DMS153 (cell line): ENCODE measurements at regions not wholly inside any gene's neighbourhood (a gene's known extent, or its start where the extent isn't known, plus 50 kb on each side); places are given as distances from the start of the nearest gene placed in this dataset.
"Not testable (repeated sequence)": the region's sequence is repeated elsewhere in the genome, so short reads cannot be mapped to it uniquely, and the experiment has no call there.

ENCODE experiments used
- DNase-seq: peaks from one replicate; lab custom pipeline; 2025; lab: John Stamatoyannopoulos, UW

DNA sequence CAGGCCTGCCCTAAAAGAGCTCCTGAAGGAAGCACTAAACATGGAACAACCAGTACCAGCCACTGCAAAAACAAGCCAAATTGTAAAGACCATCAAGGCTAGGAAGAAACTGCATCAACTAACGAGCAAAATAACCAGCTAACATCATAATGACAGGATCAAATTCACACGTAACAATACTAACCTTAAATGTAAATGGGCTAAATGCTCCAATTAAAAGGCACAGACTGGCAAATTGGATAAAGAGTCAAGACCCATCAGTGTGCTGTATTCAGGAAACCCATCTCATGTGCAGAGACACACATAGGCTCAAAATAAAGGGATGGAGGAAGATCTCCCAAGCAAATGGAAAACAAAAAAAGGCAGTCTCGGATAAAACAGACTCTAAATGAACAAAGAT is 117.7 kb upstream of the ETV3 start:
- DNase-seq, result not testable (repeated sequence)

DNA sequence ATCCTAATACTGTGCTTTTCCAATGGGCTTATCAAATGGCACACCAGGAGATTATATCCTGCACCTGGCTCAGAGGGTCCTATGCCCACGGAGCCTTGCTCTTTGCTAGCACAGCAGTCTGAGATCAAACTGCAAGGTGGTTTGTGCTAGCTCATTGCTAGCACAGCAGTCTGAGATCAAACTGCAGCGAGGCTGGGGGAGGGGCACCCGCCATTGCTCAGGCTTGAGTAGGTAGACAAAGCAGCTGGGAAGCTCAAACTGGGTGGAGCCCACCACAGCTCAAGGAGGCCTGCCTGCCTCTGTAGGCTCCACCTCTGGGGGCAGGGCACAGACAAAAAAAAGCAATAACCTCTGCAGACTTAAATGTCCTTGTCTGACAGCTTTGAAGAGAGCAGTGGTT is 116.0 kb upstream of the ETV3 start:
- not testable (repeated sequence) for DNase-seq

DNA sequence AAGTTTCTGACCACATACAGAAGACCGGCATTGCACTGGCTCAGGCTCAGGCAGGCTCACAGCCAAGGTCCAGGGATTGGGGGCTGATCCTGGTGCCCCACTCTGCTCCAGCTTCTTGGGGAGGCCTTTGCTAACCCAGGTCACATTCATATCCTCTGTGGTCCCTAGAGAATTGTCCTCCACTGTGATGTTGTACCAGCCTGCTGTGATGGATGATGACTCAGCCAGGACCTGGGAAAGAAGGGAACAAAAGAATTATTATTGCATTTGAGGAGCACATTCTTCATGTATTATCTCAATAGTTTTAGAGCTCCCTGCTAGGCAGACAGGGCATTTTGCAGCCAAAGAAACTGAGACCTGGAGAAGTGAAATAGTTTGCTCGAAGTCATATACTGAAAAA is 114.3 kb upstream of the ETV3 start:
- DNase-seq, result no peak

DNA sequence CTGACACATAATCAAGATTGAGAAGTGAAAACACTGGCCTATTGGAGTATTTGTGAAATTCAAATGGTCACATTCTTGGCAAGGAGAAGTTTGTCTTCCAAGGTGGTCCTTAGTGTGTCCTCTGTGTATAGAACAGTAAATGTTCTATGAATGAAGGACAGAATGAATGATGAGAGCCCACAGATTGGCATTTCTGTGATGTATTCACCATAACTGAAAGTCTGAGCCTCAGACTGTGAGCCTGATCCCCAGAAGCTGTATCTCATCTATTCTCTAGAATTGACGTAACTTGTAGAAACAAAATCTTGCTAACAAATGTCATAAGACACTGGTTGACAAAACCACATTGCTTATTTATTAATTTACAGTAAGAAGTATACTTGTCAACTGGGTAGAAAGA is 111.5 kb upstream of the ETV3 start:
- DNase-seq, result no peak

DNA sequence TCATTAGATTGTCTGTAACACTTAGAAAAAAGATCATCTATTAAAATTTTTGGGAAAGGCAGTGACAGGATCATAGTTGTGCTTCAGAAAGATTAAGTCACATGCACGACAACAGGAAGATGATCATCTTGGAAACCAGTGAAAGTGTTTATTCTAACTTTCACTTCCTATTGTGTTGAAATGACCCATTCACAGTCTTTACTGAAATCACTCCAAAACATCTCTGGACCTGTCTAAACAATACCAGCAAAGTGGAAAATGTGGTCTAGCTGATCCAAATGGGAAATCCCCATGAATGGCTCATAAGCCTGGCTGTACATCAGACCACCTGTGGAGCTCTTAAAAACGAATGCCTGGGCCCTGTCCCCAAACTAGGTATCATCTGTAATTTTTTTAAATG is 111.1 kb upstream of the ETV3 start:
- no peak for DNase-seq

DNA sequence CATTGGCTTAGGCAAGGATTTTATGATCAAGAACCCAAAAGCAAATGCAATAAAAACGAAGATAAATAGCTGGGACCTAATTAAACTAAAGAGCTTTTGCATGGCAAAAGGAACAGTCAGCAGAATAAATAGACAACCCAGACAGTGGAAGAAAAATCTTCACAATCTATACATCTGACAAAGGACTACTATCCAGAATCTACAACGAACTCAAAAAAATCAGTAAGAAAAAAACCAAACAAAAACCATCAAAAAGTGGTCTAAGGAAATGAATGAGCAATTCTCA is 109.5 kb upstream of the ETV3 start:
- not testable (repeated sequence) for DNase-seq

DNA sequence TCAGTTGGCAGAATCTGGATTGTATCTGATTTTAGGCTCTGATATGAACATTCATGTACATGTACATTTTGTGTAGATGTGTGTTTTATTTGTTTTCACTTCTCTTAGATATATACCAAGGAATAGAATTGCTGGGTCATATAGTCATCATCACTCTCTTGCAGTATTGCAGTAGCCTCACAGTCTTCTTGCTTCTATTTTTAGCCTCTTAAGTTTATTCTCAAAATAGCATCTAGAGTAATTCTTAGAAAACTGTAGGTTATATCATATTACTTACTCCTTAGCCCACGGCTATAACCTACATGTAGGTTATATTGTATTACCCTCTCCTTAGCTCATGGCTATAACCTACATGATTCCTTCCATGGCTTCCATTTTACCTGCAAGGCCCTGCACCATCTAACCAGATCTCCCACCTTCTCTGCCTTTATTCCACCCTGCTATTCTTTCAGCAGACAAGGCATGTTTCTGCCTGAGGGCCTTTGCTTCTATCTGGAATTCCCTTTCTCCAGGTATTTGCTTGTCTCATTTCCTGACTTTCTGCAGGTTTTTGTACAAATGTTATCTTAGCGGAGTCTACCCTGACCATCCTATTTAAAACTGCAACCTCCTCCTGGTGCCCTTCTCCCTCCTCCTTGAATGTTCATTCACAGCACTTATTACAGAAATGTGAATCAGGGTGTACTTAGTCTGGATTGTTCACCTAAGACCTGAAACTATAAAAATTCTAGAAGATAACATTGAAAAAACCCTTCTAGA is 109.0 kb upstream of the ETV3 start:
- no peak for DNase-seq

DNA sequence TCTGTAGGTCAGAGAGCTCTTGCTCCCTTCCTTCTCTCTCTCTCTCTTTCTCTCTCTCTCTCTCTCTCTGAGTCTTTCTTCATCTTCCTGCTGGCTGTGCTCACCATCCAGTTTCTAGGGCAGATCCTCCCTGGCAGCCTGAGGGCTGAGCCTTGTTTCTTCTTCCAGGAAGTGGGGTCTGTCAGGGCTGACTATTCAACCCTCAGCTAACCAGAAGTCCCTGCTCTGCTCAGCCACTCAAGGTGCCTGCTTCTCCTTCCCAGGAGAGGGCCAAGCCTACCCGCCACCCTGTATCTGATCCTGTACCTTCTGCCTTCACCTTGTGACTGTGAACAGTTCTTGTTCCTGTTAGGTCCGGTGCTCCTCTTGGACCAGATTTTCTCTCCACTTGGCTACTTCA is 107.6 kb upstream of the ETV3 start:
- DNase-seq, result no peak

DNA sequence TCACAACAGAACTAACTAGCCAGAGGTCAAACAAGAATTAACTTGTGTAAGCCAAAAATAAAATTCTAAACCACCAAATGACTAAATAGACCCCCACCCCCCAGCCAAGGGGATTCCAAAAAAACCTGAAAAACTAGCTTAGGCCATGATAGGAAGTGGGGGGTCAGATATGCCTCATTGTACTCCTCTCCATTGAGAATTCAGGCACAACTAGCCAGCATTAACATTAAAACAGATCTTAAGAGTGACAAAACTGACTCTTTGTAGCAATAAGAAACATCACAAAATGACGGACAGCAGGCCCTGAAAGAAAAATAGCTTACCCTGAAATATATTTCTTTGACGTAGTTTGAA is 103.0 kb upstream of the ETV3 start:
- DNase-seq, result no peak

DNA sequence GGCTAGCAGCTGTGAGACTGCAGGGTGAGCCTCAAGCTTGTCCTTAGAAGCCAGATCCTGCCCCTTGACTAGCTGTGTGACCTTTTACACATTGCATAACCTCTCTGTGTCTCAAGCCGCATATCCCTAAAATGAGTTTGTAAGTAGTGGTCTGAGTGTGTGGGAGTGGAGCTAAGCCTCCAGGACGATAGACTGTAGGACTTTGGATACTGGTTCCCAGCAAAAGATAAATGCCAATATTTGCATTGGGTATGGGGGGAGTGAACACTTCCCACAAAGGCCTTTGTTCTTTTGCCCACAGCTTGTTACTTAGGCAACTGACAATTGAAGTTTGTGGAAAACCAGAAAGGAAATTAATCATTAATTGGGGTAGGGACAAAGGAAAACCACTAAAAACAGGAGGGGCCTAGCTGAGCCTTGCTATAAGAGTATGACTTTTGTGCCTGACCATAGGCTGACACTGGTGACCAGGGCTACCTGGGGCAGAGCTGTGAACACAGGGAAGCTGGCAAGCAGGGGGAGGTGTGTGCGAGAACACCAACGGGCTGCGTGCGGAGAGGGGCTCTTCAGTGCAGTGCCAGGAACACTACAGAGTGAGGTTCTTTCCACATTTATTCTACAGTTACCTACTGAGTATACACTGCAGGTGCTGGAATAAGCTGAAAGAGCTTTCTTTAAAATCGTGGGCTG is 102.4 kb upstream of the ETV3 start:
- DNase-seq, result no peak

DNA sequence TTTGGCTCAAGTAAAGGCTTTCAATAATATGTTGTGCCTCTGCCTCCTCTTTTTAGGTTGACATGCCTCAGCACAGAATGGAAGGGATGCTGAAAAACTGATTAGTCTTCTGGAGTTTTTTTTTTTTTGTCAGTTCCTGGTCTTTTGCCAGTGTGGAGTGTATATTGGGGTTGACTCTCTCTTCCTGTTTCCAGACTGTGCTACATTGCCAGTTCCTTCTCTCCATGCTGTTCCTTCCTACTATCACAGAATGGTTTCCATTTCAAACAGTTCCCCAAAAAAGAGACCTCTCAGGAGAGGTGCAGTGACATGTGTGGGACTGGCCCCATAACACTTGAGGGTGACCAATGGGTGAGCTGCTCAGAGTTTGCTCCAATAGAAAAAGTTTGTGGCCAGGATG is 101.7 kb upstream of the ETV3 start:
- no peak for DNase-seq

DNA sequence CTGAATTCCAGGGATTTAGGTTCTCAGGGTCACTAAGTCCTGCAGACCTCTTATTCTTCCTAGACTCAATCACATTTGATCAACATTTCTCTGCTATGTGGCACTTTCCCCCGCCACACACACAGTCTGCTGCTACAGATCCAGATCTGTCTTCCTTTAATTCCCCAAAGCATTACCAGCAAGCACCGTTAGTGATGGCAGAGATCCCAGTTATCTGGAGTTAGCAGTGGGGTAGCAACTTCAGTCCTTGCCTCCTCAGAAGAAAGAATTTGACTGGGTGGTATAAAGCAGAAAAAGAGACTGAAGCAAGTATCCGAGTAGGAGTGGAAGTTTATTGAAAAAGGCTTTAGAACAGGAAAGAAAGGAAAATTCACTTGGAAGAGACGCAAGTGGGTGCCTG is 100.4 kb upstream of the ETV3 start:
- no peak for DNase-seq

DNA sequence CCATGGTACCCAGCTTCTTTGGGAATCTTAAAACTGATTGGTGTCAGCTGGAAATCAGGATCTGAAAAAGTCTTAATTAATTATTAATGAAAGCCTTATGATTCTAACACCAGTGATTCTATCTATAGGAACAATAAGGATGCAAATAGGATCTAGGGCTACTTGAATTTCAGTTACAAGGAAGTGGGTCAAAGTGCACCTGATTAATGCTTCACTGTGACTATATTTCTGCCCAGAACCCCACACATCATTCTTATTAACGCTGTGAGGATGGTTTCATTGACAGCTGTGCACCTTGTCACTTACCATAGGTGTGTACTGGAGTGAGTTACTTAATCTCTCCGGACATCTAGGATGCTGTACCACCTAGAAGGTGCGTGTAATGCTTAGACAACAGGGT is 99.8 kb upstream of the ETV3 start:
- no peak for DNase-seq

DNA sequence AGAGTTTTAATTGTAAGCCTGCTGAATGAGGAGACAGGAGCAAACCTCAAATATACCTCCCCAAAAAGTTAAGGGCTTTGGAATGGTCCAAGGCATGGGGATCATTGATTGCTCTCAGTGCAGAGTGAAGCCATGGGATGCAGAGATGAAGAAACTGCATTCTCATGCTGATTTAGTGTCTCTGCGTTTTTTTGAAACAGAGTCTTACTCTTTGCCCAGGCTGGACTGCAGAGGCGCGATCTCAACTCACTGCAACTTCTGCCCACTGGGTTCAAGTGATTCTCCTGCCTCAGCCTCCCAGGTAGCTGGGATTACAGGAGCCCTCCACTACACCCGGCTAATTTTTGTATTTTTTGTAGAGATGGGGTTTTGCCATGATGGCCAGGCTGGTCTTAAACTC is 99.3 kb upstream of the ETV3 start:
- no peak for DNase-seq

DNA sequence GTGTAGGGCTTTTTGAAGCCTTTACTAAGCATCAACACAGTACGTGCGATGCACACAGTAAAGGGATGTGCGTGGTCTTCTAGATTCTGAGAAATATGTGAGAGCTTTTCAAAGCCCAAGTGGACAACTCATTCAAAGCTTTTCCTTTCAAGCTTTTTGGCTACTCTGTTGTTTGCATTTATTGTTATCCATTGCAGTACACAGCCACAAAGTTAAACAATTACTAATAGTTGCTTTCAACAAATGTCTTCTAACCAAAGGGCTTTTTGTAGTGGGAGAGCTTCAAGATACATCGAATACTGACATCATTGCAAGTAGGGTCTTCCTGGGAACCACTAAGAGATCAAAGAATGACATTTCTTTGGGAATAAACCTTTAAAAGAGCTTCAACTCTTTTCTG is 97.9 kb upstream of the ETV3 start:
- DNase-seq, result no peak

DNA sequence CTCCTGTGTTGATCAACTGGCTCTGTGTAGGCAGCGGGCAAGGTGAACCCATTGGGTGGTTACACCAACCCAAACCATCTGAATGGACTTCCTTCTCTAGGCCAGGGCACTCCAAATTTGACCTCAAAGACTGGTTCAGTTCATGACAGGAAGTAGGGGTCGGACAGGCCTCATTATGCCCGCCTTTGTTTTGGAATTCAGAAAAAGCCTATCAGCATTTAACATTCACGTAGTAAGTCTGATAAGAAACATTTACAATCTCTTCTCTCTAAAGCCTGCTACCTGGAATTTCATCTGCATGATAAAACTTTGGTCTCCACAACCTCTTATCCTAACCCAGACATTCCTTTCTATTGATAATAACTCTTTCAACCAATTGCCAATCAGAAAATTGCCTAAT is 97.1 kb upstream of the ETV3 start:
- no peak for DNase-seq

DNA sequence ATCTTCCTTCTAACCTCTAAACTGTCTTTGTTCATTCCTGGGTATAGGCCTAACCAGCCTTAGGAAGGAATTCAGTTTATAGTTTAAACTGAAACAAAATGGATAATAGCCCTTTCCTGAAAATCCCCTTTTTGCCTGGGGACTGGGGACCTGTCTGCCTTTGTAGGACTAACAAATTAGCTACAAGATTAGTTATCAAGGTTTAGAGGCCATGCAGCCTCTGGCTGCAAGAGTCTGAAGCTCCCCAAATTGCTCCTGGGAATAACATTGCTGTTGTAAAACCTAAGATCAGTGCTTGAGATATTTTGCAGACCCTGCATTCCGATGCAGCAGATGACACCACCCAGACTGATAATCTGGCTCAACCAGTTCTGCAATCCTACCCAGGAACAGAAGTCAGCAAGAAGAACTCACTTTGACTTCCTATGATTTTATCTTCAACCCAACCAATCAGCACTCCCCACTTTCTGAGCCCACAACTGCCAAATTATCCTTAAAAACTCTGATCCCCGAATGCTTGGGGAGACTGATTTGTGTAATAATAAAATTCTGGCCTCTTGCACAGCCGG is 96.6 kb upstream of the ETV3 start:
- DNase-seq, result no peak

DNA sequence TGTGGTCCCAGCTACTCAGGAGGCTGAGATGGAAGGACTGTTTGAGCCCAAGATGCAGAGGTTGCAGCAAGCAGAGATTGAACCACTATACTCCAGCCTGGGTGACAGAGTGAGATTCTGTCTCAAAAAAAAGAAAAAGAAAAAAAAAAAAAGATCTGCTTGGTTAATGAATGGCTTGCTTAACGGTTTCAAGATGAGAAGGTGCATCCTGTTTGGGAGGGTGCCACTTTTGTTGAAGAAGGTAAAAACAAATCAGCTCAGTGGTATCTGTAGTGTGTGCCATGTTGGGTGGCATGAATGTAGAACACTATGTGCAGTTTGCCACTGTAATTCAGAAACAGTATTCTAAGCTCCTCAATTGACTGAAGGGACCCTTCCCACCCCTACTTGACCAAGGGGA is 94.9 kb upstream of the ETV3 start:
- no peak for DNase-seq

DNA sequence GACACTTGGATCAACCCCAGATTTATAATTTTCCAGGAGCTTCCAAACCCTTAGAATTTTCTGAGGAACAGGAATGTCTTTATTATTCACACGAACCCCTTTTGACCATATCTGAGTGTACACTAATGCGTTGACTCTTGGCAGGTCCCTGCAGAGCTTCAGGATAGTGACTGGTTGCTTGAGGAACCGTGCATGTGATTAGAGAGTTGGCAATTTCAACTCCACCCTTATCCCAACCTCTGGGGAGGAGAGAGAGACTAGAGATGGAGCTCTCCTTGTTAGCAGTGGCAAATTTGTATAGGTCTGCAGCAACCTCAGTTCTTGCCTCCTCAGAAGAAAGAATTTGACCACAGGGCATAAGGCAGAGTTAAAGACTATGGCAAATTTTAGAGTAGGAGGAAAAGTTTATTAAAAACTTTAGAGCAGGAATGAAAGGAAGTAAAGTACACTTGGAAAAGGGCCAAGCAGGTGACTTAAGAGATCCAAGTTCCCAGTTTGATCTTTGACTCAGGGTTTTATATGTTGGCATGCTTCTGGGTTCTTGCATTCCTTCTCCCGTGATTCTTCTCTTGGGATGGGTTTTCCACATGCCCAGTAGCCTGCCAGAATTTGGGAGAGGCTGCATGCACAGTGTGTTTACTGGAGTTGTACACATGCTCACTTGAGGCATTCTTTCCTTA is 93.8 kb upstream of the ETV3 start:
- no peak for DNase-seq

DNA sequence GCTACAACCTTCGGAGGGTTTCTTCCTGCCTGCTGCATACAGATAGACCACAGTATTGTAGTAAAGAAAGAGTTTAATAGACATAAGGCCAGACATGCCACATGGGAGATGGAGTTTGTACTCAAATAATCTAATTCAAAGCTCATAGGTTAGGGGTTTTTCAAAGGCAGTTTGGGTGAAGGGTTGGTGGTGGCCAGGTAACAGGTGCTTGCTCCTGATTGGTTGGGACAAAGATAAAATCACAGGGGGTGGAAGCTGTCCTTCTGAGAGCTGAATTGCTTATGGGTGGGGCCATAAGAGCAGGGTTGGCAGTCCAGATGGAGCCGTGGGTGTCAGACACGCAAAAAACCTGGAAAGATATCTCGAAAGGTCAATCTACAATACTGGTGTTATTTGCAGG is 92.3 kb upstream of the ETV3 start:
- DNase-seq, result no peak

DNA sequence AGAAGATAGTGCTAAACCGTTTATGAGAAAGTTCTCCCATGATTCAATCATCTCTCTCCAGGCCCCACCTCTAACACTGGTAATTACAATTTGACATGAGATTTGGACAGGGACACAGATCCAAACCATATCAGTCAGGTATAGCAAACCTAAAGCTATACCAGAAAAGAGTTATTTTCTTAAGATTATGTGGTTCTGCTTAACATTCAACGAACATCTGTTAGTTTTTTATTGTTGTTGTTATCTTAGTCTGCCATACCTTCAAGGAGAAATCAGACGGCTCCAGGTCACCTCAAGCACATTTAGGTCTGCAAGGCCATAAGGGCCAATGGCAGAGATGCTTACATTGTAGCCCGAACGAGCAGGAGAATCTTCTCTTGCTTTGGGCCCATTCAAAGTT is 89.5 kb upstream of the ETV3 start:
- DNase-seq, result no peak

DNA sequence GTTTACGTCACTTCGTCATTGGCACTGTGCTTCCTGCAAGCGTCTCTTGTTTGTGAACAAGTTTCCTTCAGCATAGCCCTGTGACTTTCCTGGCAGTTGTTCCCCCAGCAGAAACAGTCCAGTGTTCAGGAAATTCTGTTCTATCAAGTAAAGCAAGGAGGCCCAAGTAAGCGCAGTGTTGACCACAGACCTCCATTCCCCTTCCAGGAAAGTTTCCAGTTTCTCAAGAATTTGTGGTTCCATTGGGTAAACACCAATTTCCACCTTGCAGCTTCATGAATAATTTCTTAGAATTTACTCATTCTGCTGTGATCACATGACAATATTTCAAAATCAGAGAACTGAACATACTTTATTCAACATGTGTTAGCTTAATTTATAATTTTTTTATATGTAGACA is 88.5 kb upstream of the ETV3 start:
- no peak for DNase-seq

DNA sequence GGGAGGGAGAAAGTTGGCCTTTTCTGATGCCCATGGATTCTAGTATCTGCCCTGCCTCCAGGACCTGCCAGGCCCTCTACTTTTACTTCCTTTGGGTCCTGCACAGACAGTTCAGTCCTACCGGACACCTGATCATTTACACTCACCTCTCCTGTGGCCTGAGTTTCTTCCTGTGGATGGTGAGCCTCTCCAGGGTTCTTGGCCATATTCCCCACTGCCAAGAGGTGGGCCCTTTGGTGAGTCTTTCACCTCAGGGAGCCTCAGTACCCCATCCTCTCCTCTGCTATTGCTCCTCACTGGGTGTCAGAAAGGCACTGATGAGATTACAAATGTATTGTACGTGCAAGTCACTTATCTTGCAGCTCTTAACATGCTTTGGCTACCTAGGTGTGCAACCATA is 81.4 kb upstream of the ETV3 start:
- DNase-seq, result no peak
